Naive thymus-derived CD4-positive, alpha-beta T cell (primary cell): ENCODE measurements at regions not wholly inside any gene's neighbourhood (a gene's known extent, or its start where the extent isn't known, plus 50 kb on each side); places are given as distances from the start of the nearest gene placed in this dataset.

Source experiments
- ATAC-seq: fragments of 150-1000 bp; cut with Tn5 transposase; 2 replicates; pipeline ENCODE4 v1.10.0; 2021; ENCODE audit warnings: mild to moderate bottlenecking, moderate library complexity
- CTCF ChIA-PET: fragments of 350-600 bp; sonication (Branson Sonifier 250); formaldehyde crosslinking; loops from one replicate; lab custom pipeline; 2021; ENCODE audit warnings: antibody characterized with exemption; lab: Charles Lee
- POLR2A ChIA-PET: fragments of 350-600 bp; sonication (Branson Sonifier 250); formaldehyde crosslinking; loops from one replicate; lab custom pipeline; 2021; ENCODE audit warnings: antibody characterized with exemption, inconsistent platforms; lab: Charles Lee
- DNase-seq, 9 donors: peaks; one replicate each; pipeline versions ENCODE4 v3.0.0 to v3.0.0-alpha.2; 2020 to 2022; ENCODE audit warnings: mixed read lengths in 1 of 9
- H3K27ac ChIP-seq: one replicate; pipeline ENCODE4 v1.7.0; 2013; ENCODE audit warnings: mild to moderate bottlenecking, low read depth, low read length, moderate library complexity
- H3K27me3 ChIP-seq, 2 donors: one replicate each; pipeline ENCODE4 v1.7.0; 2013; ENCODE audit warnings: low read length in 2 of 2, mild to moderate bottlenecking in 2 of 2, moderate library complexity in 2 of 2; ENCODE audit not compliant: control insufficient read depth in 2 of 2, insufficient read depth in 2 of 2
- H3K36me3 ChIP-seq, 3 experiments: 1 replicate in 2 of 3; 2 replicates in 1 of 3; pipeline ENCODE4 v1.7.0; 2013; ENCODE audit warnings: low read length in 3 of 3, mild to moderate bottlenecking in 3 of 3, moderate library complexity in 1 of 3; ENCODE audit not compliant: insufficient read depth in 3 of 3, control insufficient read depth in 2 of 3
- H3K4me1 ChIP-seq, 2 donors: one replicate each; pipeline ENCODE4 v1.7.0; 2013; ENCODE audit warnings: low read length in 2 of 2, mild to moderate bottlenecking in 2 of 2, moderate library complexity in 1 of 2; ENCODE audit not compliant: control insufficient read depth in 2 of 2, insufficient read depth in 2 of 2
- H3K4me3 ChIP-seq: 2 replicates; pipeline ENCODE4 v1.7.0; 2013; ENCODE audit warnings: mild to moderate bottlenecking, low read length
- H3K9me3 ChIP-seq, 3 experiments: 1 replicate in 2 of 3; 2 replicates in 1 of 3; pipeline ENCODE4 v1.7.0; 2013; ENCODE audit warnings: low read length in 3 of 3; ENCODE audit not compliant: control insufficient read depth in 2 of 3
- H3K27ac Mint-ChIP-seq, 9 donors: one replicate each; pipeline ENCODE4 v1.8.0; 2020 to 2022; ENCODE audit warnings: mixed read lengths in 9 of 9, mild to moderate bottlenecking in 8 of 9, moderate library complexity in 5 of 9, inconsistent platforms in 2 of 9
- H3K27me3 Mint-ChIP-seq, 5 donors: one replicate each; pipeline ENCODE4 v1.8.0; 2021 to 2022; ENCODE audit warnings: mixed read lengths in 5 of 5, mild to moderate bottlenecking in 1 of 5
- H3K36me3 Mint-ChIP-seq, 5 donors: one replicate each; pipeline ENCODE4 v1.8.0; 2020 to 2022; ENCODE audit warnings: mixed read lengths in 5 of 5, mild to moderate bottlenecking in 3 of 5, inconsistent platforms in 1 of 5
- H3K4me1 Mint-ChIP-seq, 7 donors: one replicate each; pipeline ENCODE4 v1.8.0; 2020 to 2022; ENCODE audit warnings: mixed read lengths in 7 of 7, mild to moderate bottlenecking in 3 of 7, inconsistent platforms in 1 of 7
- H3K4me3 Mint-ChIP-seq, 10 donors: one replicate each; pipeline ENCODE4 v1.8.0; 2020 to 2022; ENCODE audit warnings: mild to moderate bottlenecking in 10 of 10, mixed read lengths in 10 of 10, moderate library complexity in 6 of 10, inconsistent platforms in 2 of 10
- H3K9me3 Mint-ChIP-seq, 11 donors: one replicate each; pipeline ENCODE4 v1.8.0; 2020 to 2022; ENCODE audit warnings: mixed read lengths in 11 of 11, mild to moderate bottlenecking in 4 of 11, inconsistent platforms in 1 of 11, moderate library complexity in 1 of 11
- intact Hi-C, 2 donors: fragments of 100-400 bp; cut with micrococcal nuclease; formaldehyde crosslinking; loops; one replicate each; pipeline ENCODE4 v1.15.1; 2023

DNA sequence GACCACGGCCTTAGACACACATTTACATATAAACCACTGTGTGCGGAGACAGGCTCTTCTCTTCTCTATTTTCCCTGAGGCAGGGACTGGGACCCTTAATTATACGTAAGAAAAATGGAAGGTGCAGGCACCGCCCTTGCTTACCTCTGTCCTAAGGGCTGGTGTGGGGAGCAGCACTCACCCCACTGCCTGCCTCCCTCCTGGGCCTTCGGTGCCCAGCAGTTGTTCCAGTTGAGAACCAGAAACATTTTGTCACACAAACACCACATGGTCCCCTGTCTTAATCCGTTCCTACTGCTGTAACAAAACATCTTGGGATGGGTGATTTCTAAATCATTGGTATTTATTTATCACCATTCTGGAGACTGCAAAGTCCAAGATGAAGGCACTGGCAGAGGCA is 192.7 kb upstream of the DIO3 start:
- intact Hi-C loops = no loop called here
- H3K27me3 Mint-ChIP-seq = peaks cover 0 to 45% (median 11%) of the 10 kb centered on the region in 5 donors
- ChIA-PET CTCF (no interaction called here), POLR2A (no interaction called here)
- no peak overlapping the region for H3K4me3 ChIP-seq
- H3K27me3 ChIP-seq = no peaks in the 10 kb centered on the region
- H3K27ac Mint-ChIP-seq = no peak overlapping the region
- H3K9me3 ChIP-seq = no peaks in the 10 kb centered on the region
- no peak overlapping the region for H3K27ac ChIP-seq
- no peaks in the 10 kb centered on the region for H3K36me3 ChIP-seq
- H3K9me3 Mint-ChIP-seq = no peaks in the 10 kb centered on the region
- ATAC-seq (no peak), DNase-seq (no peak)
- H3K4me1 Mint-ChIP-seq = no peaks in the 10 kb centered on the region
- H3K4me1 ChIP-seq = no peaks in the 10 kb centered on the region
- H3K4me3 Mint-ChIP-seq = no peak overlapping the region
- no peaks in the 10 kb centered on the region for H3K36me3 Mint-ChIP-seq

DNA sequence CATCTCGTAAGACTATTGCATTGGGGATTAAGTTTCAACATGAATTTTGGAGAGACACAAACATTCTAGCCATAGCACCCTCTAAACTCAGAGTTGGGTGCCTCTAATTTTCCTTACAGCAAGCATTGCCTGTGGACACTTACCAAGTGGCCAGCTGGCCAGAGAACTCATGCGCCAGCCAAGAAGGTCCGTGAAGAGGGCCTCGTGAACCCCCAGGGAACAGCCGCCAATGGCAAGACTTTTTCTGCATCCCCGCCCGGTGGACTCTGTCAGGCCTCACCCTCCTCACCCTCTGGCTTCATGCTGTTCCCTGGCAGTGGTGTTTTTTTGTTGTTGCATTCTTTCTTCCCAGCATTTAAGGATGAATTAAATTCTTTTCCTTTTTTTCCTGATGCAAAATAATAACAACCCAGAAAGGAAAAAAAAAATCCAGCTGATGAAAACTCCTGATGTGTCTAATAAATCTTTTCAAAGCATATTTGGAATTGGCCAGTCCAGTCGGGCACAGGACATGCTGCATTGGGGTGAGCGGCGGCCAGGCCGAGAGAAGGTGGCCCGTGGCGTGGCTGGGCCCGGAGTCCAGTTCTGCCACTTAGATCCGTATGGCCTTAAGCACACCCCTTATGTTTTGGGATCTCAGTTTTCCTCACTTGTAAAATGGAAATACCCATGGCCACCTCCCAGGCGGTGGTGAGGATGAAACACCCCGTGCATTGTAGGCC is 191.9 kb upstream of the DIO3 start:
- Histone ChIP-seq H3K4me1 (no peaks in the 10 kb centered on the region), H3K27ac (no peak overlapping the region), H3K27me3 (no peaks in the 10 kb centered on the region), H3K4me3 (no peak overlapping the region), H3K36me3 (no peaks in the 10 kb centered on the region), H3K9me3 (no peaks in the 10 kb centered on the region)
- ChIA-PET CTCF (no interaction called here), POLR2A (no interaction called here)
- Mint-ChIP-seq H3K4me3 (no peak overlapping the region), H3K9me3 (no peaks in the 10 kb centered on the region), H3K27me3 (peaks cover 0 to 44% (median 11%) of the 10 kb centered on the region in 5 donors), H3K27ac (no peak overlapping the region), H3K4me1 (no peaks in the 10 kb centered on the region), H3K36me3 (no peaks in the 10 kb centered on the region)
- ATAC-seq = no peak
- no peak for DNase-seq
- intact Hi-C loops = no loop called here

DNA sequence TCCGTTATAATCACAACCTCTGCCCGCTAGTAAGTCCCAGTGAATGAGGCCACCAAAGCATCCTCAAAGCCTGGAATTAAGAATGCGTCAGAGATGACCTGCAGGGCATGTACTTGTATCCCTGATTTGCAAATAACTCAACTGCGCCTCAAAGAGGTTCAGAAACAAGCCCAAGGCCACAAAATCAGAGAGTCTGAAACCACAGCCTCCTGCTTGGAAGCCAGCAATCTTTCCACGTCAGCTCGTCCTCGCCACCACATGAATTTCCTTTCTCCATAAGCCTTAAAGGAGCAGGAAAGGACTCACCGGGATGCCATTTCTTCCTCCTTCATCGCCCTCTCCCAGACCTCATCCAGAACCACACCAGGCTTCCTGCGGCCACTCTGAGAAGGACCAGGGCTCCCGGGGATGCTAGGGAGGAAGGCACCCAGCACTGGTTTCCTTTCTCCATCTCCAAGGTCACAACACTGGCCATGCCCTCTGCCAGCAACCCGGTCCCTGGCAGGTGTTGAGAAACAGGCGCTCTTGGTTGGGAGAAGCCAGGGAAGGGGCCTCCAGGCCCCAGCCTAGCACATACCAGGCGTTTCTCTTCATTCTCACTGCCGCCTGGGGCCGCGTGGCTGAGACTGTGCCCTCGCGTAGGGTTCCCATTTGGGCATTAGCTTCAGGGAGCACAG is 191.2 kb upstream of the DIO3 start:
- no peaks in the 10 kb centered on the region for H3K4me1 ChIP-seq
- H3K9me3 ChIP-seq = no peaks in the 10 kb centered on the region
- ATAC-seq (no peak), DNase-seq (no peak)
- Mint-ChIP-seq H3K4me3 (no peak overlapping the region), H3K36me3 (no peaks in the 10 kb centered on the region), H3K4me1 (no peaks in the 10 kb centered on the region), H3K27ac (no peak overlapping the region), H3K9me3 (no peaks in the 10 kb centered on the region), H3K27me3 (peaks cover 0 to 47% (median 16%) of the 10 kb centered on the region in 5 donors)
- H3K27me3 ChIP-seq = no peaks in the 10 kb centered on the region
- no peaks in the 10 kb centered on the region for H3K36me3 ChIP-seq
- intact Hi-C loops = no loop called here
- no peak overlapping the region for H3K27ac ChIP-seq
- H3K4me3 ChIP-seq = no peak overlapping the region
- ChIA-PET CTCF (no interaction called here), POLR2A (no interaction called here)

GRCh38 chr14:101370593-101371569 is 190.4 kb upstream of the DIO3 start:
- Mint-ChIP-seq H3K9me3 (no peaks in the 10 kb centered on the region), H3K27ac (no peak overlapping the region), H3K36me3 (no peaks in the 10 kb centered on the region), H3K4me1 (peaks cover 0 to 2% (median 0%) of the 10 kb centered on the region in 7 donors), H3K4me3 (no peak overlapping the region), H3K27me3 (peaks cover 0 to 51% (median 24%) of the 10 kb centered on the region in 5 donors)
- intact Hi-C loops = no loop called here
- Histone ChIP-seq H3K27ac (no peak overlapping the region), H3K27me3 (peaks cover 0 to 2% of the 10 kb centered on the region in 2 donors), H3K9me3 (no peaks in the 10 kb centered on the region), H3K36me3 (no peaks in the 10 kb centered on the region), H3K4me3 (no peak overlapping the region), H3K4me1 (no peaks in the 10 kb centered on the region)
- ATAC-seq (peak; percentile 30), DNase-seq (no peak)
- ChIA-PET POLR2A (no interaction called here), CTCF (no interaction called here)

DNA sequence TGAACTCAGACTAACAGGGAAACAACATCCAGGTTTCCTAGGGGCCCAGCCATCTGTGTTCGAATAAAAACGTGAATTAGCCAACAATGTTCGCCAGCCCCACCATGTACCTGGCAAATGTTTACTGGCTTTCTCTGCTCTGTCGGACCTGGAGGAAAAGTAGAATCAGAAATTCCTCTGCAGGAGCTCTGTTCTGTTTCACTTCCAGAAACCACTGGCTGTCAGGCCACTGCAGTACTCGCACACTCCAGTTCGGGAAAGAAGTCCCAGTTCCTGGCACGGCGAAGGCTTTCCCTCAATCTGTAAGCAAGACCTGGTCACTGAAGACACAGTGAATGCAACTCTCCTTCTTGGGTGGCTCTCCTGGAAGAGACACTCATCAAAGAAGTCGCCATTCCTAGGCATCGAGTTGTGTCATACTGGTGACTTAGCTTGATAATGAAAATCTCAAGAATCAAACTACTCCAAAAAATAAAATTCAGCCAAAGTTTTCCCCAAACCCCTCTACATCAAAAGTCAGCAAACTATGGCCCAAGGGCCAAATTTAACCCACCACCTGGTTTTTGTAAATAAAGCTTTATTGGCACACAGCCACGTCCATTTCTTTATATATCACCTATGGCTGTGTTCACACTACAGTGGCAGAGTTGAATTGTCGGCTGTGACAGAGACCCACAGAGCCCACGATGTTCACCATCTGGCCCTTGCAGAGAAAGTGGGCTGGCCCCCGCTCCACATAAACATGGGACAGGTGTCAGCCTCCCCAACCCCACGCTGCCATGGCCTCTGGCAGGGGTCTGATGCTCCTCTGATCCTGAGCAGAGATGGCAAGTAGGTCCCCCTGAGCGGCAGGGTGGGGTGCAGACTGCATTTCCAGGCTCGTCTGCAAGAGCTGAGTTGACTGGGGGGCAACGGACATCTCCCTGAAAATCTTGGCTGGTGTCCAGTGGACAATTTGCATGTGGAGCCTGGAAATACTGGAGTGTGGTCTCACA is 189.2 kb upstream of the DIO3 start:
- Mint-ChIP-seq H3K4me3 (no peak overlapping the region), H3K9me3 (no peaks in the 10 kb centered on the region), H3K36me3 (no peaks in the 10 kb centered on the region), H3K27me3 (peaks cover 0 to 57% (median 26%) of the 10 kb centered on the region in 5 donors), H3K27ac (no peak overlapping the region), H3K4me1 (peaks cover 0 to 3% (median 0%) of the 10 kb centered on the region in 7 donors)
- Histone ChIP-seq H3K36me3 (no peaks in the 10 kb centered on the region), H3K4me3 (no peak overlapping the region), H3K27me3 (peaks cover 0 to 2% of the 10 kb centered on the region in 2 donors), H3K27ac (no peak overlapping the region), H3K9me3 (no peaks in the 10 kb centered on the region), H3K4me1 (no peaks in the 10 kb centered on the region)
- DNase-seq = no peak
- POLR2A ChIA-PET = no interaction called here
- no peak for ATAC-seq
- CTCF ChIA-PET = no interaction called here
- intact Hi-C loops = no loop called here
